Ovary (tissue), 3 donors: ENCODE measurements at regions not wholly inside any gene's neighbourhood (a gene's known extent, or its start where the extent isn't known, plus 50 kb on each side); places are given as distances from the start of the nearest gene placed in this dataset.

Source experiments
- EP300 ChIP-seq: sonication (generic); formaldehyde crosslinking; IDR thresholded peaks from one replicate; pipeline ENCODE4 v1.6.1; 2017; ENCODE audit warnings: antibody characterized with exemption
- TF ChIP-seq, protein P1 (sequence below), 3 donors: fragments of 450-650 bp in 2 of 3; fragments of 200-600 bp in 1 of 3; IDR thresholded peaks; one replicate each; pipeline versions ENCODE4 v1.5.1 to v1.8.0; 2016 to 2022; ENCODE audit warnings: antibody characterized with exemption in 3 of 3, mild to moderate bottlenecking in 1 of 3
- donor health status: DM: no; HTN: no; CAD: no.

DNA sequence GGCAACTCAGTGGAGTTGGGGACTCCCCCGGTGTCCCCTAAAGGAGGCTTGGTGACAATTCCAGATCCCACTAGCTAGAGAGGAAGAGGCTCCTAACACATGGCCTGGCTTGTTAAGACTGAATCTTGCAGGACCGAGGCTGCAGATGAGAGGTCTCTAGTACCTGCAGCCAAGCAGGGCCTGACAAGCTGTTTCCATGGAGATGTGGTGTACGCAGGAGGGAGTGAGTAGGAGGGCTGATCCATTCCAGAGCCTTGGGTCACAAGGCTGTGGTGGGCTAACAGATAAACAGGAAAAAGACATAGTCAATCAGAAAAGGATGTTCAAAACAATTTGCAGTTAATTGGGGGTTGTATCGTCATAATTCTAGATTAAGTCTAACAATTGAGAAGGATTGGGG, 77.3 kb upstream of the MKLN1 start:
- TF ChIP-seq, protein P1, sequence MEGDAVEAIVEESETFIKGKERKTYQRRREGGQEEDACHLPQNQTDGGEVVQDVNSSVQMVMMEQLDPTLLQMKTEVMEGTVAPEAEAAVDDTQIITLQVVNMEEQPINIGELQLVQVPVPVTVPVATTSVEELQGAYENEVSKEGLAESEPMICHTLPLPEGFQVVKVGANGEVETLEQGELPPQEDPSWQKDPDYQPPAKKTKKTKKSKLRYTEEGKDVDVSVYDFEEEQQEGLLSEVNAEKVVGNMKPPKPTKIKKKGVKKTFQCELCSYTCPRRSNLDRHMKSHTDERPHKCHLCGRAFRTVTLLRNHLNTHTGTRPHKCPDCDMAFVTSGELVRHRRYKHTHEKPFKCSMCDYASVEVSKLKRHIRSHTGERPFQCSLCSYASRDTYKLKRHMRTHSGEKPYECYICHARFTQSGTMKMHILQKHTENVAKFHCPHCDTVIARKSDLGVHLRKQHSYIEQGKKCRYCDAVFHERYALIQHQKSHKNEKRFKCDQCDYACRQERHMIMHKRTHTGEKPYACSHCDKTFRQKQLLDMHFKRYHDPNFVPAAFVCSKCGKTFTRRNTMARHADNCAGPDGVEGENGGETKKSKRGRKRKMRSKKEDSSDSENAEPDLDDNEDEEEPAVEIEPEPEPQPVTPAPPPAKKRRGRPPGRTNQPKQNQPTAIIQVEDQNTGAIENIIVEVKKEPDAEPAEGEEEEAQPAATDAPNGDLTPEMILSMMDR (IDR thresholded peaks at IDR 0.05): no peak
- no peak for TF ChIP-seq EP300
